ENCODE measurements at regions not wholly inside any gene's neighbourhood (a gene's known extent, or its start where the extent isn't known, plus 50 kb on each side); places are given as distances from the start of the nearest gene placed in this dataset.
"Not testable (repeated sequence)": the region's sequence is repeated elsewhere in the genome, so short reads cannot be mapped to it uniquely, and the experiment has no call there.

GRCh38 chr16:16614484-16614883 lies 235.5 kb downstream of the NPIPA7 start:
- not testable (repeated sequence) for DNase-seq

- not testable (repeated sequence) for DNase-seq
Measured at GRCh38 chr16:16618963-16619465, 240.1 kb downstream of the NPIPA7 start.

GRCh38 chr16:16624367-16624766 lies 245.4 kb downstream of the NPIPA7 start:
- DNase-seq, result not testable (repeated sequence)

GRCh38 chr16:16625140-16625539 lies 246.2 kb downstream of the NPIPA7 start:
- DNase-seq, result not testable (repeated sequence)

DNA sequence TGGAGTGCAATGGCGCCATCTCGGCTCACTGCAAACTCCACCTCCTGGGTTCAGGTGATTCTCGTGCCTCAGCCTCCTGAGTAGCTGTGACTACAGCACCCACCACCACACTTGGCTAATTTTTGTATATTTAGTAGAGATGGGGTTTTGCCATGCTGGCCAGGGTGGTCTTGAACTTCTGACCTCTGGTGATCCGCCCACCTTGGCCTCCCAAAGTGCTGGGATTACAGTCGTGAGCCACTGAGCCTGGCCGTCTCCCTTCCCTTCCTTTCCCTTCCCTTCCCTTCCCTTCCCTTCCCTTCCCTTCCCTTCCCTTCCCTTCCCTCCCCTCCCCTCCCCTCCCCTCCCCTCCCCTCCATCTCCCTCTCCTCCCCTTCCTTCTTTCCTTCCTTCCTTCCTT lies 248.9 kb downstream of the NPIPA7 start:
- not testable (repeated sequence) for DNase-seq

DNA sequence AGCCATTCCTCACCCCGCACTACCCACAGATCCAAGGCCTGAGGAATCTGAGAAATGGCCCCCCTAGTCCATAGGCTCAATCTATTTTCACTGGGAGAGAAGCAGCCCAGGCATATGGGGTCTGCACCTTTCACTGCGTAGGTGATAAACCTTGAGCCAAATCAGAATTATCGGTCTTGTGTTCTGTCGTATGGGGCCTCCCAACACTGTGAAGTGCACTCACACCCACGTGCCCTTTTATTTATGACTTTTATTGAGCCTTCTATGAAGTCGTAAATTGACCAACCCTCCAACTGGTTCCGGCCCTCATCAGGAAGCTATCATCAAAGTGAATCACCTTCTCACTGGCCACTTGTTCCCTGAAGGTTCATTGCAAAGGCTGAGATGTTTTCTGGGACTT lies 259.3 kb downstream of the NPIPA7 start:
- DNase-seq, result not testable (repeated sequence)

DNA sequence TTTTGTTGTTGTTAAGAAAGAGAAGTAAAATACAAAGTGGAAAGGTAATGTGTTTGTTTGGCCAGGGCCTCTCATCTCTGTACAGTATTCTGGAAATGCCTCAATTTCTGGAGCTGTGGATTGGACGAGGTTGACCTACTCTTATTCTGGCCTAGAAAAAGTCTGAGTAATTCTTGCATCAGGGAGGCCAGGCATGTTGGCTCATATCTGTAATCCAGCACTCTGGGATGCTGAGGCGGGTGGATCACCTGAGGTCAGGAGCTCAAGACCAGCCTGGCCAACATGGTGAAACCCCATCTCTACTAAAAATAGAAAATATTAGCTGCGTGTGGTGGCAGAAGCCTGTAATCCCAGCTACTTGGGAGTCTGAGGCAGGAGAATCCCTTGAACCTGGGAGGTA lies 259.8 kb downstream of the NPIPA7 start:
- DNase-seq, result not testable (repeated sequence)

DNA sequence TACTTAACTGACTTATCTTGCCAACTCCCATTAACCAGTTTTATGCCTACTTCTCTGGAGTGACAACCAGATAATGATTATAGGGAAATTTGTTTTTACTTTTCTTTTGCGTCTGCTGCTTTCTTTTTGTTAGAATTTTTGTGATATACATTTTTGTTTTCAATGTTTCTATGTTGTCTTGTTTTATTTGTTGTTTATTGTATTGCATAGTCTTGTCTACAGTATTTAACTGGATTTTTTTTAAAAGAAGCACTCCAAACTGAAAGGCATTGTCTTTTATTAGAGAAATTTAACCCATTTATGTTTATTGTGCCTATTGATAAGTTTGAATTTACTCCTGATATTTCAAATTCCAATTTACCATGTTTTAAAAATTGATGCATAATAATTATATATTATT lies 264.9 kb downstream of the NPIPA7 start:
- not testable (repeated sequence) for DNase-seq

DNA sequence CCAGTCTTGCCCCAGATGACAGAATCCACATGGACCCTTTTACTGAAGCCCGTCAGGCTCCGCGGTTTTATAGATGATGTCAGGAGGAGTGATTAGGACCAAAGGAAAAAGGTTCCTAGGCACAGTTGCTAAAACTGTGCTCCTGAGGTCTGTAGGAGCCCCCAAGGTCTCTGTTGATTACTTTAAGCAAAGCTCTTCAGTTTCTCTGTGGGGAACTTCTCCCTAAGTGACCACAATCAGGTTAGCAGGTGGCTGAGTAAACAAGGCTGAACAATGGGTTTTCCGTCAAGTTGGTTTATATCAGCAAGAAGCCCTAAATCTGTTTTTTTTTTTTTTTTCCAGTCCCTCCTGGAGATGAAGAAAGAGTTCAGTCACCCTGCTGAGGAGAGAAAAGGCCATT lies 269.1 kb downstream of the NPIPA7 start:
- not testable (repeated sequence) for DNase-seq

GRCh38 chr16:16672180-16672812 lies 293.4 kb downstream of the NPIPA7 start:
- not testable (repeated sequence) for DNase-seq

DNA sequence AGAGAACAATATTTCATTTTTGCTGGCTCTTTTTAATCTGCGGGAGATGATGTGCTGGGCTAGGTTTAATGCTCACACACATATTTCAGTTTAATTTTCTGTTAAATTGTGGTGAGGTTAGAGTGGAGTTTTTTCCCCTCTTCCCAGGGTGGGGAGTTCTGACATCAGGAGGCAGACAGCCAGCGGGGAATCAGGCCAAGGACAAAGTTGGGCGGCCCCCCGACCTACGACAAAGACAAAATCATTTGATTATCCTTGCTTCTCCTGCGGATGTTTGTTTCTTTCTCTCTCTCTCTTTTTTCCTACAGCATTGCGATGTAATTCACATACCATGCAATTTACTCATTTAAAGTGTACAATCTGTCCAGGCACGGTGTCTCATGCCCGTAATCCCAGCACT lies 295.9 kb downstream of the NPIPA7 start:
- DNase-seq, result not testable (repeated sequence)

- DNase-seq, result not testable (repeated sequence)
Measured at GRCh38 chr16:16721849-16722248, 342.9 kb downstream of the NPIPA7 start.

GRCh38 chr16:16722666-16723065 lies 343.7 kb downstream of the NPIPA7 start:
- not testable (repeated sequence) for DNase-seq

- not testable (repeated sequence) for DNase-seq
Measured at GRCh38 chr16:16723819-16724519, 345.0 kb downstream of the NPIPA7 start.

DNA sequence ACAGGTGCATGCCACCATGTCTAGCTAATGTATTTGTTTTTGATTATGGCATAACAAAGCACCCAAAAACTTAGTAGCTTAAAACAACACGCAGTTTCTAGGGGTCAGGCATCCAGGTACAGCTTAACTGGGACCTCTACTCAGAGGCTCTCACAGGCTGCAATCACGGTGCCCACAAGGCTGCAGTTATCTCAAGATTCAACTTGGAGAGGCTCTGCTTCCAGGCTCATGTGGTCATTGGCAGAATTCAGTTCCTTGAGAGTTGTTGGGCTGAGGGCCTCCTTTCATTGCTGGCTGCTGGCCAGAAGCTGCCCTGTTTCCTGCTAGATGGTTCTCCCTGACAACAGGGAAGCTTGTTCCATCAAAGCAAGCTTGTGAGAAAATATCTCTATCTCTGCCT lies 348.1 kb downstream of the NPIPA7 start:
- not testable (repeated sequence) for DNase-seq

DNA sequence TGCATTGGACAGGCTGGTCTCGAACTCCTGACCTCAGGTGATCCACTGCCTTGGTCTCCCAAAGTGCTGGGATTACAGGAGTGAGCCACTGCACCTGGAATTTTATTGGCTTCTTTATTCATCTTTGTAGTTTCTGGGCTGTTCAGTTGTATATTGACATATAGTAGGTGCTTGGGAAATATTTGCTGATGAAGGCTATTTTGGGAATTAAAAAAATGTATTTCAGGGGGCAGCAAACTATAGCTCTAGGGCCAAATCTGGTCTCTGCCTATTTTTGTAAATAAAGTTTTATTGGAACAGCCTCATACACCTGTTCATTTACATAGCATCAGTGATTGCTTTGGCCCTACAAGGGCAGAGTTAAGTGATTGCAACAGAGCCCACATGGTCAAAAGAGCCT lies 363.6 kb downstream of the NPIPA7 start:
- DNase-seq, result not testable (repeated sequence)

GRCh38 chr16:16754992-16755667 lies 376.2 kb downstream of the NPIPA7 start:
- not testable (repeated sequence) for DNase-seq

DNA sequence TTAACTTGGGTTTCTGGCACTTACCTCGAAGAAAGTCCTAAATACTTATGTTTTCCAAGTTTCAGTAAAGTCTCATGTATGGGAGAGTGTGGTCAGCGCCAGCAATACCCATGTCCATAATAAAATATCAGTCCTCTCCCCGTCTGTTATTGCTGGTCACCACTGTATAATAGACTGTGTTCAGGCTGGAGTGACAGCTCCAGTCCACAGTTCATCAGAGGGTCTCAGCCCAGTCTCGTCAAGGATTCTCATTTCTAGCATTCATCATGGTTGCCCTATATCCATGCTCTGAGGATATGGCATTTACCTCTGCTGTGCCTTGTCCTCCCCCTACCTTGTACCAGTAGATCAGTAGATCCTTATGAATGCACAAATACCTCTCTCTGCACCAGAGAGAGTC lies 384.5 kb downstream of the NPIPA7 start:
- DNase-seq, result no peak

GRCh38 chr16:16770717-16771116 lies 391.8 kb downstream of the NPIPA7 start:
- not testable (repeated sequence) for DNase-seq

DNA sequence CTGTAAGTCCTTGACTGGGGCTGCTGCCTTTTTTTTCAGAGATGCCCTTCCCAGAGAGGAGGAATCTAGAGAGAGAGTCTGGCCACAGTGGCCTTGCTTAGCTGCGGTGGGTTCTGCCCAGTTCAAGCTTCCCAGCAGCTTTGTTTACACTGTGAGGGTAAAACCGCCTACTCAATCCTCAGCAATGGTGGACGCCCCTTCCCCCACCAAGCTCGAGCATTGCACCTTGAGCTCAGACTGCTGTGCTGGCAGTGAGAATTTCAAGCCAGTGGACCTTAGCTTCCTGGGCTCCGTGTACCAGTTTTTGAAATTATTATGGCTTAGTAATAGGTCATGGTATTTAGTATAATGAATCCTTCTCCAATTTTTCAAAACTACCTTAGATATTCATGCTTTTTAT lies 395.4 kb downstream of the NPIPA7 start:
- no peak for DNase-seq

- no peak for DNase-seq
Measured at GRCh38 chr16:16778332-16778731, 399.4 kb downstream of the NPIPA7 start.

- no peak for DNase-seq
Measured at GRCh38 chr16:16780588-16780987, 401.6 kb downstream of the NPIPA7 start.

All from hypothalamus (tissue), 51 donors.